HG03575 (cell line): ENCODE measurements at regions not wholly inside any gene's neighbourhood (a gene's known extent, or its start where the extent isn't known, plus 50 kb on each side); places are given as distances from the start of the nearest gene placed in this dataset.

Experiments used
- ATAC-seq: cut with Tn5 transposase; IDR thresholded peaks from one replicate; pipeline ENCODE4 v1.9.1; 2021; ENCODE audit not compliant: unreplicated experiment, insufficient number of reproducible peaks, low FRiP score; ENCODE audit errors: extremely low read depth

- ATAC-seq, result no peak
These were observed 75.6 kb upstream of the HS3ST5 start for GRCh38 chr6:114418304-114418972.

GRCh38 chr6:114407426-114408035 lies 64.7 kb upstream of the HS3ST5 start:
- ATAC-seq, result no peak

- no peak for ATAC-seq
These were observed 61.6 kb upstream of the HS3ST5 start for GRCh38 chr6:114404339-114404955.

- no peak for ATAC-seq
These were observed 61.0 kb upstream of the HS3ST5 start for GRCh38 chr6:114403858-114404257.

GRCh38 chr6:114398481-114398880 lies 55.7 kb upstream of the HS3ST5 start:
- ATAC-seq, result no peak
